HG03439 (cell line): ENCODE measurements at regions not wholly inside any gene's neighbourhood (a gene's known extent, or its start where the extent isn't known, plus 50 kb on each side); places are given as distances from the start of the nearest gene placed in this dataset.
"Not testable (repeated sequence)": the region's sequence is repeated elsewhere in the genome, so short reads cannot be mapped to it uniquely, and the experiment has no call there.

Experiments
- ATAC-seq: cut with Tn5 transposase; IDR thresholded peaks from one replicate; pipeline ENCODE4 v1.9.1; 2021; ENCODE audit warnings: mild to moderate bottlenecking, moderate library complexity; ENCODE audit not compliant: unreplicated experiment

DNA sequence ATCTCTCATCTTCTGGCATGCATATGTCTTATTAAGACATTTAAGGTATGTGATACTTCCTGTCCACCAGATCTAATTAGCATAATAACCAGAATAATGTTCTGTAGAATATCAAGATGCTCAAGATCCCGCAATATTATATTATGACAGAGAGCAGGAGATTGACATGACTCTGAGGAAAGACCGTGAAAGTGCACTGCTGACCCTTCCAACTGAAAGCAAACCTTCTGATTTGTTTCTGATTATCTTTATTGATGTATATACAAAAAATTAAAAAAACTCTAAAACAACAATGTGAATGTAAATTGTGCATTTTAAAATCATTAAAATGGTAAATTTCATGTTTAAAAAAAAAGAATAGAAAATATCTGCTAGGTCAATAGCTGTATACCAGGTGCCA lies 184.4 kb upstream of the TMEM45B start:
- ATAC-seq: no peak

DNA sequence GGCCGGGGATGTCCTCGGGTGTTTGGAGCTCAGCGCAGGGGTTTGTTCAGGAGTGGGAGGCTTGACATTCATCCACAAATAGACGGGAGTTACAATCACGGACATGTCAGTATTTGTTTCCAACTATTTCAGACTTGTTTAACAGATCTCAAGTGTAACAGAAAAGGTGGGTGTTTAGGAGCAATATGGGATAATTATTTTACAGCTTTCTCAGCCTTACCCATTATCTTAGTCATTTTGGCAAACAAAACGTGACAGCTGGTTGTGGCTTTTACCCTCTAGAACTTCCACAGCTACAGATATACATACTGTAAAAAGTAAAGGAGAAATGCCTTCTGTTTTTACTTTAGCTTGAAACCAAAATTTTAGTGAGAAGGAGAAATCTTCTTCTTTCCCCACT lies 178.7 kb upstream of the TMEM45B start:
- no peak for ATAC-seq

DNA sequence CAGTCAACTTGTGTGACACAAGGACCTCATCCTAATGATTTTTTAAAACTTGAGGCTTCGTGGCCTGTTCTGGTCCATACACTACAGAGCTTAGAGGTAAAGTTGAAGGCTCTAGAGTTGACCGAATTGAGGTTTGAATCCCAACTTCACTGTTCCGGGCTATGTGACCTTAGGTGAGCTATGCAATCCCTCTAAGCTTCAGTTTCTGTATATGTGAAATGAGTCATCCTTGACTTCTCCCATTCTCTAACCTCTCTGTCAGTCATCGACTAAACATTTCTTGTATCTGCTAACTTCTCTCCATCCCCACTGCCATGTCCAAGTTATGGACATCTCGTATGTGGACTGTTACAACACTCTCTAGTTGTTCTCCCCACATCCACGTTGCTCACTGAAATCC lies 178.2 kb upstream of the TMEM45B start:
- ATAC-seq: no peak

- ATAC-seq: no peak
These were observed 177.5 kb upstream of the TMEM45B start for GRCh38 chr11:129637983-129638776.

DNA sequence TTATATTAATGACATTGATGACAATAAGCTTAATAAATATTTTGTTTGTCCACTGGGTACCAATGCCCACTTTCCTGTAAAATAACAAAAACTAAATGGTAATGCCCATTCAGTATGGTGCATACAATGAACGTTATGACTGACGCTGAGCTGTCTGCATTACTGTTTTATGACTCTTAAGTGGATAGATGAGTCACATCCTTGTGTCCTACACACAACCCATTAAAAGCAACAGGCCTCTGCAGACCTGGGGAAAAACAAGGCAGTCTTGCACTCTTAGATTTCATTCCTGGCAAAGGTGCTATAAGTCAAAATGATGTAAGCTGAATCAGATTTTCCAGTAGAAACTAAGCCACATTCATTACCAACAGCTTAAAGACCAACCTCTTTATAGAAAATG lies 176.3 kb upstream of the TMEM45B start:
- no peak for ATAC-seq

- ATAC-seq: no peak
These were observed 175.0 kb upstream of the TMEM45B start for GRCh38 chr11:129640671-129641070.

DNA sequence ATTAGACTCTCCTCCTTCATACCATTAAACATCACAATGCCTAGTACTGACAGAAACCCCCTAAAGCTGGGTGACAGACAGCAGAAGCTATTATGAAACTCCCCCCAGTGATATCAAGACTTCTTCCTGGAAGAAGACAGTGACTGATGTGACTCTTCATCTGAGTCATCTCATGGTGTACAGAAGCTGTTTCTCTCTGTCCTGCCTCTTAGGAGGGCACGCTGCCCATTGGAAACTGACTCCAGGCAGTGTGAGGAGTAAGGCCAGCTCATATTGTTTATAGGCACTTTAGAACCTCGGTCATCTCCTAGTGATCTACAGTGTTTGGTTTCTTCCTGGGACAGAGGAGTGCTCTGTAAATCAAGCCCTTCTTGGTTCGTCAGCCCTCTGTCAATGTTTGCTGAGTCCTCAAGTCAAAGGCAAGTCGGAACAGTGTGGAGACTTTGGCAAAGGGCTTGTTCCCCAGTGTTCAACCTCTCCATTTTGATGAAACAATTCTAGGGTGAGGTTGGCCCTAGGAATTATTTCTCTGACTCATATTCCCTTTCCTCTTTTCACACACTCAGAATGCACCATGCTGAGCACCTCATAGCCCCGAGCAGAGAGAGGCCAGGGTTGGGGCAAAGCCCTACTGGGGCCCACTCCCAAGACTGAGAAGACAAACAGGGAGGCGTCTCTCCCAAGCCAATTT lies 172.5 kb upstream of the TMEM45B start:
- ATAC-seq: no peak

GRCh38 chr11:129644326-129644725 lies 171.3 kb upstream of the TMEM45B start:
- no peak for ATAC-seq

DNA sequence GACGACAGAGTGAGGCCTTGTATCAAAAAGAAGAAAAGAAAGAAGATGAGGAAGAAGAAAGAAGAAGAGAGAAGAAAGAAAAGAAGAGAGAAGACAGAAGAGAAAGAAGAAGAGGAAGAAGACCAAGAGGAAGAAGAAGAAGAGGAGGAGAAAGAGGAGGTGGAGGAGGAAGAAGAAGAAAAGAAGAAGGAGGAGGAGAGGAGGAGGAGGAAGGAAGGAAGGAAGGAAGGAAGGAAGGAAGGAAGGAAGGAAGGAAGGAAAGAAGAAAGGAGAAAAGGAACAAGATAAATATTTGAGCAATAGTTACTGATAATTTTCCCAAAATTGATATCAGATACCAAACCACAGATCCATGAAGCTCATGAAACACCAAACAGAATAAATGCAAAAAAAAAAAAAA lies 169.7 kb upstream of the TMEM45B start:
- no peak for ATAC-seq

DNA sequence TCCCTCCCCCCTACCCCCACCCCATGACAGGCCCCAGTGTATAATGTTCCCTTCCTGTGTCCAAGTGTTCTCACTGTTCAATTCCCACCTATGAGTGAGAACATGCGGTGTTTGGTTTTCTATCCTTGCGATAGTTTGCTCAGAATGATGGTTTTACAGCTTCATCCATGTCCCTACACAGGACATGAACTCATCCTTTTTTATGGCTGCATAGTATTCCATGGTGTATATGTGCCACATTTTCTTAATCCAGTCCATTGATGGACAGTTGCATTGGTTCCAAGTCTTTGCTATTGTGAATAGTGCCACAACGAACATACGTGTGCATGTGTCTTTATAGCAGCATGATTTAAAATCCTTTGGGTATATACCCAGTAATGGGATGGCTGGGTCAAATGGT lies 165.6 kb upstream of the TMEM45B start:
- ATAC-seq: not testable (repeated sequence)

DNA sequence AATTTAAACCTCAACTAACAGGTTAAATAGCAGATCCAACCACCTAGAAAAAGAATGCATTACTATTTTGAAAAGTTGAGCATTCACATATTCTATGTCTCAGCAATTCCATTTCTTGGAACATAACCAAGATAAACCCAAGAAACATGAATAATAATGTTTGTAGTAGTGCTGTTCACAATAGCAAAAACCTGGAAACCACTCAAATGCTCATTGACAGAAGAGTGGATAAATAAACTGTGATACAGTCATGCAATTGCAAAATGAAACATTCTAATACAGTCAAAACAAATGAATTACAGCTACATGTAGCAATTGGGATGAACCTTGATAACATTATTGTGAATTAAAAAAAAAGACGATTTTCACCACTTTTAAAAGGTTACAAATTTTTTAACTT lies 162.8 kb upstream of the TMEM45B start:
- ATAC-seq: no peak

- ATAC-seq: no peak
These were observed 160.3 kb upstream of the TMEM45B start for GRCh38 chr11:129655247-129655832.

DNA sequence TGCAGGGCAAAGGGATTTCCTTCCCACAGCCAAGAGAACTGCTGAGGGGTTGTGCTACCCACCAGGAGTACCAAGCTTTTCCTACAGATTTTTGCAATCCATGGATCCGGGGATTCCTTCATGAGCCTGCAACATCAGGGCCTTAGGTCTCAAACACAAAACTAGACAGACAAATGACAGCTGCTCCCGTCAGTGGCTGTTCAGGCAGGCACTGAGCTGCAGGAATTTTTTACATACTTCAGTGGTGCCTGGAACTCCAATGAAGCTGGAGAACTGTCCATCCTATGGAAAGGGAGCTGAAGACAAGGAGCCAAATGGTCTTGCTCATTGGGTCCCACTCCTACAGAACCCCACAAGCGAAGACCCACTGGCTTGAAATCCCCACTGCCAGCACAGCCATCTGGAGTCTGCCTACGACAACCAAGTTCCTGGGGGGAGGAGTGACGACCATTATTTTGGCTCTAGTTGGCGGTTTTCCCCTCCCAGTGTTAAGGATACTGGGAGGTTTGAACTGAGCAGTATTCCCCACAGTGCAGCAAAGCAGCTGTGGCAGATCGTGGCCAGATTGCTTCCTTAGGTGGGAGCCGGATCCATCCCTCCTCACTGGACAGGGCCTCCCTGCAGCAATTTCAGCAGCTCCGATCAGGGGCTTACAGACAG lies 157.7 kb upstream of the TMEM45B start:
- no peak for ATAC-seq

DNA sequence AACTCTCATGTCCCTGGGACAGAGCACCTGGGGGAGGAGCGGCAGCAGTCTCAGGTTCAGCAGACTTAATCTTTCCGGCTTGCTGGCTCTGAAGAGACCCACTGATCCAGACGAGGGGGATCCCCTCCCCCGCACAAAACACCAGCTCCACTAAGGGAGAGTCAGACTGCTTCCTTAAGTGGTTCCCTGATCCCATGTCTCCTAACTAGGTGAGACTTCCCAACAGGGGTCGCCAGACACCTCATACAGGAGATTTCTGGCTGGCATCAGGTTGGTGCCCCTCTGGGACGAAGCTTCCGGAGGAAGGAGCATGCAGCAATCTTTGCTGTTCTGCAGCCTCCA lies 157.2 kb upstream of the TMEM45B start:
- no peak for ATAC-seq

DNA sequence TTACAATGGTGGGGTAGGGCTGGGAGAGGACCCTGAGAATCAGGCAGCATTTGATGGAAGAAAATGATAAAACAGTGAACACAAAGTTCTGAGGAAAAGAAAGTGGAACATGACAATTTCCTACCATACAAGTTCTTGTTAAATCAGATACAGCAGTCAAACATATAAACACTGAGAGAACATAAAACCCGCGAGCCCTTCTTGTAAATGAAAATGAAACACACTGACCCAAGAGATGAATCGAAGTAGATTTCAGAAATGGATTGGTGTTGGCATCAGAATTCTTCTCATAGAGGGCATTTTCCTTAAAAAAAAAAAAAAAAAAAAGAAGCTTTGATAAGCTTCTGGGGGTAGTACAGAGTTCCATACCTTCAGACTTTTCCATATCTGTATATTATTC lies 134.7 kb upstream of the TMEM45B start:
- no peak for ATAC-seq

- ATAC-seq: no peak
These were observed 134.1 kb upstream of the TMEM45B start for GRCh38 chr11:129681344-129682114.

DNA sequence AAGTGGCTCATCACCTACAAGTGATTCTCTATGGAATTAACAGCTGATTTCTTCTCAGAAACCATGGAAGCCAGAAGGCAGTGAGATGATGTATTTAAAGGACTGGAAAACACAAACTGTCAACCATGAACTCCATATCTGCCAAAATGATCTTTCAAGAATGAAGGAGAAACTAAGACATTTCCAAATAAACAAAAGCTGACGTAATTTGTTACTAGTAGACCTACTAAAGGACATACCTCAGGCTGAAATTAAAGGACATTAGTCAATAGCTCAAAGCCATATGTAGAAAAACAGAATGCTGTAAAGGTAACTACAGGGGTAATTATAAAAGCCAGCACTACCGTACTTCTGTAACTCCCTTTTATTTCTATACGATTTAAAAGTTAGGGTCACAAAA lies 129.4 kb upstream of the TMEM45B start:
- no peak for ATAC-seq

GRCh38 chr11:129691142-129691541 lies 124.5 kb upstream of the TMEM45B start:
- no peak for ATAC-seq

- ATAC-seq: no peak
These were observed 121.1 kb upstream of the TMEM45B start for GRCh38 chr11:129694538-129694937.

DNA sequence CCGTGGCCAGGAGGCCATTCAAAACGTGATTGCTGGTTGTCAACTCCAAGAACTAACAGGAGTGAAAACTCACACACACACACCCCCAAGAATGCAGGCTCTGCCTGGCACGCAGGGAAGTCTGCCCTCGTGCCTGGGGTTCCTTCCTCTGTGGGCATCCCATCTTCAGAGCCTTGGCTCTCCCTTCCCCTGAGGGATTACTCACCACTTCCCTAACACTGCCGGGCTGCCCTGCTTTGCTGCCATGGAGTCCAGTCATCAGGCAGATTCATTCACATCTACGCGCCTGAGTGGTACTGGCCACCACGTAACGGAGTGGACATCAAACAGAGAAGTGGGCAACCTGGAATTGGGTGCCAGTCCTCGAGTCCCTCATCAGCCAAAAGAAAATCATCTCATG lies 120.7 kb upstream of the TMEM45B start:
- ATAC-seq: no peak
